ENCODE measurements at regions not wholly inside any gene's neighbourhood (a gene's known extent, or its start where the extent isn't known, plus 50 kb on each side); places are given as distances from the start of the nearest gene placed in this dataset.

- Histone ChIP-seq H3K27me3 (ENCODE audit: insufficient read depth, poor library complexity, severe bottlenecking) (peaks cover 39% of the 10 kb centered on the region), H3K4me3 (replicated peaks; ENCODE audit: insufficient read depth, low read length) (no peak overlapping the region), H3K27ac (replicated peaks) (no peak overlapping the region)
- TF ChIP-seq POLR2AphosphoS5 (IDR thresholded peaks at IDR 0.05; ENCODE audit: low read depth) (no peak), GABPA (IDR thresholded peaks at IDR 0.05; ENCODE audit: low read depth) (no peak), CTCF (IDR thresholded peaks at IDR 0.05; ENCODE audit: insufficient read depth, low read length) (no peak), SPI1 (IDR thresholded peaks at IDR 0.05; ENCODE audit: borderline replicate concordance, low read depth) (no peak), REST (IDR thresholded peaks at IDR 0.05; ENCODE audit: insufficient replicate concordance, low read depth) (no peak)
- no peak for DNase-seq (ENCODE audit: low read depth in 1 of 2, low spot score in 1 of 2)
Observed at GRCh38 chr2:242030226-242030575, 160.7 kb downstream of the RTP5 start.

- peaks cover 39% of the 10 kb centered on the region for H3K27me3 ChIP-seq (ENCODE audit: insufficient read depth, poor library complexity, severe bottlenecking)
- H3K27ac ChIP-seq (replicated peaks): no peak overlapping the region
- no peak for TF ChIP-seq POLR2AphosphoS5 (IDR thresholded peaks at IDR 0.05; ENCODE audit: low read depth)
- no peak for TF ChIP-seq SPI1 (IDR thresholded peaks at IDR 0.05; ENCODE audit: borderline replicate concordance, low read depth)
- no peak for TF ChIP-seq CTCF (IDR thresholded peaks at IDR 0.05; ENCODE audit: insufficient read depth, low read length)
- no peak for TF ChIP-seq GABPA (IDR thresholded peaks at IDR 0.05; ENCODE audit: low read depth)
- TF ChIP-seq REST (IDR thresholded peaks at IDR 0.05; ENCODE audit: insufficient replicate concordance, low read depth): no peak
- DNase-seq (ENCODE audit: low read depth in 1 of 2, low spot score in 1 of 2): no peak
- H3K4me3 ChIP-seq (replicated peaks; ENCODE audit: insufficient read depth, low read length): no peak overlapping the region
Observed at GRCh38 chr2:242030858-242031257, 161.3 kb downstream of the RTP5 start.

GRCh38 chr2:242031481-242032019 lies 162.0 kb downstream of the RTP5 start:
- no peak overlapping the region for H3K4me3 ChIP-seq (replicated peaks; ENCODE audit: insufficient read depth, low read length)
- H3K27me3 ChIP-seq (ENCODE audit: insufficient read depth, poor library complexity, severe bottlenecking): peaks cover 39% of the 10 kb centered on the region
- peak; percentile 15 to 35 for DNase-seq (ENCODE audit: low read depth in 1 of 2, low spot score in 1 of 2)
- TF ChIP-seq CTCF (IDR thresholded peaks at IDR 0.05; ENCODE audit: insufficient read depth, low read length): no peak
- no peak for TF ChIP-seq SPI1 (IDR thresholded peaks at IDR 0.05; ENCODE audit: borderline replicate concordance, low read depth)
- TF ChIP-seq POLR2AphosphoS5 (IDR thresholded peaks at IDR 0.05; ENCODE audit: low read depth): peak; percentile 84
- no peak overlapping the region for H3K27ac ChIP-seq (replicated peaks)
